Islet precursor cell (in vitro differentiated cells): ENCODE measurements at regions not wholly inside any gene's neighbourhood (a gene's known extent, or its start where the extent isn't known, plus 50 kb on each side); places are given as distances from the start of the nearest gene placed in this dataset.
"Not testable (repeated sequence)": the region's sequence is repeated elsewhere in the genome, so short reads cannot be mapped to it uniquely, and the experiment has no call there.

Experiments used
- DNase-seq: peaks from one replicate; pipeline ENCODE4 v3.0.0-alpha.2; 2018

DNA sequence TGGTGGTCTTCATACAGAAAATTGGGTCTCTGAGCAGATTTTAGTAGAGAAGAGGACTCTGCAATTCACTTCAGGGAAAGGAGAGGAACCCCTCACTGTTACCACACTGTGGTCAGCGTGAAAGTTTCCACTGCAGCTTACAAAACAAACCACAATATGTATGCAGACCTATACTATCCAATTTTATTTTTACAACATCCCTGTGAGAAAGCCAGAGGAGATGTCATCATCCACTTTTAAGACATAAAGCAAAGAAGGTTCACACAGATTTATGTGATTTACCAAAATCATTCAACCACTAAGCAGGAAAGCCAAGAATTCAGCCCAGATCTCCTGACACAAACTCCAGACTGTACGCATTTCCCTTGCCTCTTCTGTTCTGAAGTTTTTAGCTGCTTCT, 442.4 kb downstream of the FRK start:
- no peak for DNase-seq

DNA sequence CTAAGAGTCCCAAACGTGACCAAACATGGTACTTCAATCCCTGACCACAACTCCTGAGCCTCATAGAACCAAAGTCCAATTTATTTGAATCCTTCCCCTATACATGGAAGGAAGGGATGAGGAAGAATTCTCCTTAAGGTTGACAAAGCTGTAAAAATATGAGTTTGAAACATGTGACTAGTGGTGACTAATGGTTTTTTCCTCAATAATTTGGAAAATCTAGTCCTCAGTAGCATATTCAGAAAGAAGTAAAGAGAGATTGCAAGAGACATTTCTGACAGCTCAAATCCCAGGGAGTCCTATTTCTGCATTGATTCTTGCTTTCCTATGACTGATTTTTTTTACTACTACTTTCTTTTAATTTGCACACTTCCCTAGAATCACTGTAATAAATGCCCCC, 443.7 kb downstream of the FRK start:
- DNase-seq = no peak

DNA sequence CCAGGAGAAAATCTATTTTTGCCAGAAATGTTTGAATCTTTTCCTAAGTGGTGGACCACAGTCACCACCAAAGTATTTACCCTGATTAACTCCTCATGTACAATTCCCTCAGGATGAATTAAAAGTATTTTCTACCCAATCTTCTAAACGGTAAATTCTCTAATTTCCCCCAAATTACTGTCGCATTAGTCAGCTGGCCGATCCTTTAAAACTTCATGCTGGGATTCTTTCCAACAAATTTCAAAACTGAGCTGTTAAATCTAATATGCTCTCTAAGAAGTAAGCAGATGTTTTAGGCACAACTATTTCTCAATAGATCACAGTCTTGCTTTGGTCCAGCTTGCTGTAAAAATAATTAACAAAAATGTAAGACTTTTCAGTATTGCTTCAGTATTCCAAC, 447.2 kb downstream of the FRK start:
- no peak for DNase-seq

DNA sequence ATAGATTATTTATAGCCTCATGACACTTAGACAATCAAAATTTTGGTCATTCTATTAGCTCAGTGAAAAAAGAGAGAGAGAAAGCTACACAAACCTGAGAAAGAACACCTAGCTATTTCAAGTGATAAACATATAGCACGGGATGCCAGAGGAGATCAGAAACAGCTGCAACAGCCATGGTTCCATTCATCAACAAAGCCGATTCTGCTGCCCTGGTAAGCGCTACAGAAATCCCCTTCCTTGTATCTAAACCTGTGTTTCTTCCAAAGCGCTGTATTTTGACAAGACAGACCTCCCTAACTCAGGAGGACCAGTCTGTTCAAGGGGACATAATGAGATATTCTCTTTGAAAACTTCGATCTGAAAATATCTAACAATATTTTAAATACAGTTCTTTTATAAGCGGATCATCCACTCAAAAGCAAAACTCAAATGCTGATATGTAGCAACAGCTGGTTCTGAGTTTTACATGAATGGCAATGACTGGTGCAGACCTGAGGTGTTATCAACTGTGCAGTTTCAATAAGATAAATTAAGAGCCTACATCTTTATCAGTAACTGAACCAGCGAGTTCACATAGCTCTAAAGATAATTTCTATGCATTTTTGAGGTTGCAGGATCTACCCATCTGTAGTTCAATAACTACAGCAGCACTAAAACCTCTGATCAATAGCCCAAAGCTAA, 447.8 kb downstream of the FRK start:
- DNase-seq = no peak

DNA sequence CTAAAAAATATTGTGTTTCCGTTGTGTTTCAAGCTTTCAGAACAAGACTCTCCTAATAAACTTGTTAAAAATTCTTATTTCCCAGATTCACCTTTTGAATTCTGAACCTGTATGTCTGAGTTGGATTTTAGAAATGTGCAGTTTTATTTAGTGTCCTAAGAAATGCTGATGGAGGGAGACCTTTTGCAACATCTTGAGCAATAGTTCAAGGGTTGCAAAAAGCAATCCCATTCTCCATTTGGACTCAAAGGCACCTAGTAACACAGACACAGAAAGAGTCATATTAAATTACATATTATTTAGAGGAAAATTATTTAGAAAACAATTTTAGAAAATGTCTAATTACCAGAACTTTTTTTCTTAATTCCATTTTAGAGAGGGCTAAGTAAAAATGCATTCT, 448.5 kb downstream of the FRK start:
- DNase-seq = no peak

DNA sequence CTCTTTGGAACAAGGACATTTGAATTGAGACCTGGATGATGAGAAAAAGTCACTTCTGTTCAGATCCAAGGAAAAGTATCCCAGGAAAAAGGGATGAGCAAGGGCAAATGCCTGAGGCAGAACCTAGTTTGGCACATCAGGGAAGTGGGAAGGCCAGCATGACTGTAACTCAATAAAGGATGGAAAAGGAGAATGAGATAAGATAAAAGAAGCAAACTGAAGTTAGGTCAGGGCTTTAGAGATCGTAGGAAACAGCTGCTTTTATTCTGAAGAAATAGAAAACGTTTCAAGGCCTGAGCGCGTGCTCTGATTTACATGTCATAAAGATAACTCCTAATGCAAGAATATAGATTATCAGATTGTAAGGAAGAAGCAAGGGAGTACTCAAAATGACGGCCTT, 450.0 kb downstream of the FRK start:
- no peak for DNase-seq

DNA sequence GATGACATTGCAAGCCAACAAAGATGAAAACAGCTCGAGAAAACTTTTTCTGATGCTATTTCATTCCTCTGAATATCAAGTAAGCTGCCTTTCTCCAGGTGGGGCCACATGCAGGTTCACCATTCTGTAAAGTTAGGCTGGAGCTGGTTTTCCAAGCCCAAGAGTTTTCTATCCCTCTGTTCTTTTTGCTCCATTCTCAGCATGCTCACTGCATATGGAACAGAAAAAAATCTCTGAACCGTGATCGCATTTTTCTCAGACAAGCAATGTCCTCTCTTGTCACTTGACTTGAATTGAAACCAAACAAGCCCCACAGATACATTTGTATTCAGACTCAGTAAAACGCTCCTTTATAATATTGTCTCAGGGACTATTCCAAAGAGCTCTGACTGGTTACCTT, 451.6 kb downstream of the FRK start:
- DNase-seq = no peak

DNA sequence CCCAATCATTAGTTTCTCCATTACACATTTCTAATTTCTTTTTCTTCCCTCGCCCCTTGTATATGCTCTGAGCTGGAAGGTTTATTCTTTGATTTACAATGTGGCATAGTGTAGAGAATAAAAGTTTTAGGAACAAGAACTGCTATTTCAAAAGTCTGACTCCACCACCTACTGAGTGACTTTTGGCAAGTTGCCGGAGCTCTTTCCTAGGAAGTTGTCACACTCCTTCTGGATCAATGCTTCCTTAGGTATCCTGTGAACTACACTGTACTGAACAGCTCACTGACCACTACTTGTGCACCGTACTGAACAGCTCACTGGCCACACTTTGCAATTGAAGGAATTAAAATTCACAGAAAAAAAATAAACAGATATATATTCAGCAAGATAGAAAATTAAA, 458.2 kb downstream of the FRK start:
- no peak for DNase-seq

DNA sequence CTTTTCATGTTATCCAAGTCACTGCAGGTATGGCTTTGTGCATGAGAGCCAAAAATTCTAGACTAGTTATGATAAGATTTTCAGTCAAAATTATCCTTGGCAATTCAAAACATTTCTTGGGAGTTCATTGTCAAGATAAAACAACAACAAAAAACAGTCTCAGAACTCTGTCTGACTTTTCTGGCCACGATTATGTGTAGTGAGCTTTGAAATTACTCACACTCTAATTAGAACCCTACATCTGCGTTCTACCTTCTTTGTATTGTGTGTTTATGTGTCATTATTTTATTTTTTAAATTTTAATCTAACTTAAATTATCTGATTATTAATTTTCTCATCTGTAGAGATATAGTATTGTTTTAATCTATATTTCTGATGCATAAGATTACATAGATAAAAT, 459.2 kb downstream of the FRK start:
- DNase-seq = no peak

DNA sequence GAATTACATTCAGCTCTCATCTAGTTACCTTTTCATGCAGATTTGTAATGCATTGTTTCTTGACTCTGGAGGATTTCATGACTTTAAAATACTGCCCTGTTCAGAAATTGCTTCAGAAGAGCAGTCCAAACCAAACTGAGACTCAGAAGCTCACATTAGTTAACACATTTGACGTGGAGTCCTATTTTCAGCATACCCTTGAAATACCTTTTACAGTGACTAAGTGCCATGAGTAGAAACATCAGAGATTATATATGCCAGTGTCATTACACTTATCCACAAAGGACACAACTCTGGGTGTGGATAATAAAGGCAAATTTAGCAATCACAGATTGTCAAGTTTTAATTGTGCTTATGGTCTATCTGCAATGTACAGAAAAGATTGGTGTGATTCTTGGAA, 459.6 kb downstream of the FRK start:
- no peak for DNase-seq

DNA sequence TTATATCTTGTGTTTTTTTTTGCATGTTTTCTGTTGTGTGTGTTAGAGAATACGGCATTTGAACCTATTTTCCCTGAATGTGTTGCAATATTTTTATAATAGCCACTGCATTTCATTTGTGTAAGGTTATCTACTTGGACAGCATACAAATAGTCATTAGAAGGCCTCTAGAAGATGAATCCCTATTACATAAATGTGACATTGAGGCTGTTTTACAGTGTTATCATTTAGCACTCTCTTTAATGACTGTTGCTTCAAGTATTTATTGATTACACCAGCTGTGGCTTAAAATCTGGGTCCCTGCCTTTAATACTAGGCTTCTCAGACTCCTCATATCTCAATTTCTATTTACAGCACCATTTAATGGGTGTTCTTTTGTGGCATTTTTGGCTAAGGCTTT, 465.8 kb downstream of the FRK start:
- no peak for DNase-seq

DNA sequence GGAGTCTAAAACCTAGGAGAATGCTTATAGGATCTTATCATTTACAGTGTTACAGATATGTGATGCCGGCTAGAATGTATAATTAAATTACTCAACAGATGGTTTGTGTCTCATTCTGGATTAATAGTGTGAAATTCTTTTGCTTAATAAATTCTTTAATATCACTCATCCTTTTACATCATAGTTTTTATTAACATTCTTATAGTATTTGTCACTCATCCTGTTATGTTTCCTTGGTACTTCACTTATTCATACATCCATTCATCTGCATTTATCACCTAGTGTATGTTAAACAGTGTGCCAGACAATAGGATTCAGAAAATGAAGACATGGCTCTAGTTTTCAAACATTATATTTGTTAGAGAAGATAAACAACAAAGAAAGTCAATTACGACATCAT, 468.7 kb downstream of the FRK start:
- no peak for DNase-seq

DNA sequence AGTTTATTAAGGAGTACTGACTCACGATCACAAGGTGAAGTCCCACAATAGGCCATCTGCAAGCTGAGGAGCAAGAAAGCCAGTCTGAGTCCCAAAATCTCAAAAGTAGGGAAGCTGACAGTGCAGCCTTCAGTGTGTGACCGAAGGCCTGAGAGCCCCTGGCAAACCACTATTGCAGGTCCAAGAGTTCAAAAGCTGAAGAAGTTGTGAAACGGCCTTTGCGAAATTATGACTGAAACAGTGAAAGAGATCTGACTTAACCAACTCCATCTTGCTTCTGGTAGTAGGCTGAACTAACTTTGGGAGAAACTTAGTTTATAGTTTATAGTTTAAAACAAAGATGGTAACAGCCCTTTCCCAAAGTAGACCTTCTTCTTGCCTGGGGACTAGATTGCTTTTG, 471.6 kb downstream of the FRK start:
- not testable (repeated sequence) for DNase-seq

DNA sequence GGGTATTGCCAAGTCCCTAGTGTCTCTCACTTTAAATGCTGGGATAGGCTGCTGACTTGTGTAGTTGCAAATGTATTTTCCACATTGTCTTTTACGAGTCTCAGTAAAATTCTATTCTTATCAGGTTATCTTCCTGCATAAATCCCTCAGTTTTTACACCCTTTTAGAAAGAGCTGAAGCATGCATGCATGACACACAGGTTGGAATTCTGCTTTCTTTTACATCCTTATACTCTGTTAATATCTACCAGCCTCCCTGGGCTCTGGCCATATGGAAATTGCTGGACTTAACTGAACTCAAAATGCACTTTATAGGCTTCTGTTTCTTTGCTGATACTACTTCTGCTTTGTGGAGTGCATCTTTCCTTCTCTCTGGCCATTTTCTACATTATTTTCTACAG, 477.4 kb downstream of the FRK start:
- no peak for DNase-seq

DNA sequence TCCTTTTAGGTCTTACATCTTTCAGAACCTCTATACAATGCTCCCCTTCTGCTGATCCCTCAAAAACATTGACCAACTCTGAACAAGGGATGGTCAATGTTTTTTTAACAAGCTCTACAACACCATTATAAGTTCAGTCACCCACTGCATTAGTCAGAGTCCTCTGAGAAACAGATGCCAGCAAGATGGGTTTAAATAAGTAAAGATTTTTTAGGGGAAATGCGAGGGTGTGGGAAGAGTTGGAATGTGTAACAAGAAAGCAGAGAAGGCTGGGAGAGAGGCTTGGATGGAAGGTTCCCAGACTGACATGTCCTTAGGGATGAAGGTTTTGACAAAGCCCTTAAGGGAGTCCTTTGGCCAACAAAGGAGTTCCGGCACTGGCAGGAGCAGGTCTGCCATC, 478.3 kb downstream of the FRK start:
- no peak for DNase-seq

DNA sequence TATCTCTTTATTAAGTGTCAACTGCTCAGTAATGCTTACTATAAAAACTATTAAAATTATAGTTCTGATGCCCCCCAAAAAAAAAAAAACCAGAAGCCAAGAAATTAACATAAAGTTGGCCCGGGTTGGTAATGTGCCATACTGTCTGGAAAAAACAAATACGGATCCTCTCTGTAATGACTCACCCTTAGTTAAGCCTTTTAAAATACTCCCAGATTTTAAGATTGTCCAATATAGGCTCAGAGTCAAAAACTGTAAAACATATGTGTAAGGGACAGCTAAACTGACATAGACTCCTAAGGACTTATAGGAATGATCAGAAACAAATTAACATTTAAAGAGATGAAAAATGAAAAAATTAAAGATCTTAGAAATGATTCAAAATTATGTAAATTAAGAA, 481.1 kb downstream of the FRK start:
- DNase-seq = not testable (repeated sequence)

DNA sequence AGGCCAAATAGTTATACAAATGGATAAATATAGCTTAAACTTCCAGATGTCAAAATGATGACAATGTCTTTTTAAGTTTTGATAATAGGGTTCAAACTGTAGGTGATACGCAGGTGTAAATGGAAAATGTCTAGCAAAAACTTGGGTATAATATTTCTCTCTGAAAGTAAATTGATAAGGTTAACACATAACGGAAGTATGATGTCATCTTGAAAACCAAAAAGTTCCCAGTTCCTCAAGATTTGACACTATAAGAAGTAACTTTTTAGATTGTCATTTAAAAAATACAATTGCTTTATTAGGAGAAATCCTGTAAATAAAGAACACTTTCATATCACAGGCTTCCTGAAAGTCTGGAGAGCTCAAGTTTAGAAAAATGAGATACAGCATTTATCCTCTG, 483.4 kb downstream of the FRK start:
- no peak for DNase-seq

DNA sequence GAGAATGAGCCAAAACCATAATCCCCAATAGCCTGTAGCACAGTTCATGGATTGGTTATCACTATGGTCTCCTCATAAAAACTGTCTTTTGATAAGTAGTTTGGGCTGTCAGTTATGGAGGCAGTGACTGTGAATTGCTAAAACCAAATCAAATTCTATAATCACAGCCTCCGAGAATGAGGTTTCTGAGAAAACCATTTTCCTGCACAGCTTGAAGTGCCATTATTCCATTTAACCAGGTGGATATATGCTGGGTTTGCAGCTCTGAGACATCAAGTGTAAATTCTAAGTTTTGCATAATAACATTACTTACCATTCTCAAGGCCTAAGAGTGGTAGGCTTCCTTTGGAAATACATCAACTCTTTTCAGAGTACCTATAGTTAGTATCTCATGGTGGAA, 485.4 kb downstream of the FRK start:
- DNase-seq = no peak

DNA sequence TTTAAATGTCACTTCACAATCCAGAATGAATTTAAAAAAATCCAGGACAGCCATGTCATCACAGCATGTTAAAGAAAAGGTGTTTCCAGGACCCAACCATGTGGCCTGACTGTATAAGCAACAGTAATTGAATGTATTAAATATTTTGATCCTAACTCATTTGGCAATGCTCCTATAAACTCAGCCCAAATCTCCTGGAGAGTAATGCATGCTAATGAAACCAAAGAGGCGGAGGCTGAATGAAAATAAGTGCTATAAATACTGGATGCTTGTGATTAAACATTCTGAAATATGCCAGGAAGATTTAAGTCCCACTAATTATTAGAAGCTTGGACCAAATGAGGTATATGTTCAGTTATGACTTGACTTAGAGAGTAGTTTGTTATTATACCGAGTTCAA, 486.8 kb downstream of the FRK start:
- no peak for DNase-seq

DNA sequence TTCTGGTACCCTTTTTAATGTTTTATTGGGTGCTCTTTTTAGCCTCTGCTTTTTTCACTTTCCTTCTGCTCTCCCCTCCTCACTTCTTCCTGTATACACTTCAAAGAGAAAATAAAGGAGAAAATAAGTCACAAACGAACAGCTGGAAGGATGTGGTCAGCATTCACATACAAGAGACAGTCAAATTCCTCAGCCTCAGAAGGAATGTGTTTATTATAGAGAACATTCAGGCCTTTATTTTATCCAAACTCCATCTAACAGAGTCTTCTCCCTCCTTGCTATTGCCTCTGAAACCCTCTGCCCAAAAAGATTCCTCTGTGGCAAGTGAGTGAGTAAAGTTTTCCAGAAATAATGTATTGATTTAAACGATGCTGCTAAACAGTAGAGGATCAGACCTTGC, 490.4 kb downstream of the FRK start:
- no peak for DNase-seq

DNA sequence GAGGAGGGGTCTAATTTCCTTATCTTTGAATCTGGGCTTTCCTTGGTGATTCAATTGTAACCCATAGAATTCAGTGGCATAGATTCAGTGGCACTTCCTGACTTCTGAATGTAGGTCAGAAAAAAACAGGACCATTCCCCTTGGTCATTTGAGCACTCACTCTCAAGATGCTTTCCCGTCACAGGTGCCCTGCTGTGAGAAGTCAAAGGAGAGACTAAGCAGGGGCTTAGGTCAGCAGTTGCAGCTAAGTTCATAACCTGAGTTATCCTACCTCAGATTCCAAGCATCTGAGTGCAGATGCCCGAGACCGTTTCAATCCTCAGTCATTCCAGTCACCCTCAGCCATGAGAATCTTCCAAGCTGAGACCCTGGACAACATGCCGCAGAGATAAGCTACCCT, 506.6 kb downstream of the FRK start:
- DNase-seq = no peak

DNA sequence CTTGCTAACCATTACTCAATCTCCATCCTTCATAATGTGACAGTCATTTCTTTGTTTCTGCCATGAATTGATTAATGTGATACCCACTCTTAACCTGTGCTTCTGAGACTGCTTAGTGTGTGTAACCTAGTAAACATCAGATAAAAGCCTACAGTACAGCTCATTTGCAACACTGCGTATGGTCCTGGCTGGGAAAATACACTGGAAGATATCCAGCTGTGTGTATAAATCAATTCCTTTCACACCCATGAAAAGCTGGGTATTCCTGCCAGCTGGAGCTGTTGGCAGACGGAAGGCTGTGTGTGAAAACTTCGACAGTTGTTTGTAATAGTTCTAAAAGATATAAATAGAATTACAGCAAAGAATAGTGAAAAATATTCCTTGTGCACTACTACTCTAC, 509.2 kb downstream of the FRK start:
- no peak for DNase-seq

DNA sequence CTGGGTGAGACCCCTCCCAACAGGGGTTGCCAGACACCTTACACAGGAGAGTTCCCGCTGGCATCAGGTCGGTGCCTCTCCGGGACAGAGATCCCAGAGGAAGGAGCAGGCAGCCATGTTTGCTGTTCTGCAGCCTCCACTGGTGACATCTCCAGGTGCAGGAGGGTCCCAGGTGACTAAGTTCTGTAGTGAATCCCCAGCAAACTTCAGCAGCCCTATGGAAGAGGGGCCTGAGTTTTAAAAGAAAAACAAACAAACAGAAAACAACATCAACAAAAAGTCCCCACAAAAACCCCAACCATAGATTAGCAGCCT, 515.1 kb downstream of the FRK start:
- DNase-seq = no peak

DNA sequence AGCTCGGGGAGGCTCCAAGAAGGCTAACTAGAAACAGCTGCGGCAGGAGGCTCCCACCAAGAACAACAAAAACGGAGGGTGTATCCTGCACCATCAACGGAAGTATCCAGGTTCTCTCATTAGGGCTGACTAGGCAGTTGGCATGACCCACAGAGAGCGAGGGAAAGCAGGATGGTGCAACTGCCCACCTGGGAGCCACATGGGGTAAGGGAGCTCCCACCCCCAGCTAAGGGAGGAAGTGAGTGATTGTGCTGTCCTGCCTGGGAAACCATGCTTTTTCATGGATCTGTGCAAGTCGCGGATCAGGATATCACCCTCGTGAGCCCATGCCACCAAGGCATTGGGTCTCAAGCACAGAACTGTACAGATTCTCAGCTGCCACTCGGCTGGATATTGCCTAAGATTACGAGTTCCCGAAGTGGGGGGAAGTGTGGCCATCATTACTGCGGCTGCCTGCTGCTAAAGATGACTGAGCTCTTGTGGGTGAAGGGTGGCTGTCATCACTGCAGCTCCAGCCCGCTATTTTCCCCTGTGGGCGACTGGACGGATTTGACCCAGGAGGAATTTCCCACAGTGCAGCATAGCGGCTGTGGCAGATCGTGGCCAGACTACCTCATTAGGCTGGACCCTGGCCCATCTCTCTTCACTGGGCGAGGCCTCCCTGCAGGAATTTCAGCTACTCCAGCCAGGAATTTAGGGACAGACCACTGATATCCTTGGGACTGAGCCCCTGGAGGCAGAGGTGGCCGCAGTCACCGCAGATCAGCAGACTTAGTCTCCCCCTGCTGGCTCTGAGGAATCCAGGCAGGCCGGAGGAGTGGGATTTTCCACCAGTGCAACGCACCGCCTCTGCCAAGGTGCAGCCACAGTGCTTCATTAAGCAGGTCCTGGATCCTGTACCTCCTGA, 515.7 kb downstream of the FRK start:
- DNase-seq = peak; percentile 92
